ENCODE measurements at regions not wholly inside any gene's neighbourhood (a gene's known extent, or its start where the extent isn't known, plus 50 kb on each side); places are given as distances from the start of the nearest gene placed in this dataset.

GRCh38 chr2:160822006-160822405 is 328.4 kb upstream of the RBMS1 start:
- no peak for TF ChIP-seq CTCF (IDR thresholded peaks at IDR 0.05)
- TF ChIP-seq POLR2A (IDR thresholded peaks at IDR 0.05) = no peak
- TF ChIP-seq POLR2AphosphoS5 (IDR thresholded peaks at IDR 0.05) = no peak
